ENCODE measurements at regions not wholly inside any gene's neighbourhood (a gene's known extent, or its start where the extent isn't known, plus 50 kb on each side); places are given as distances from the start of the nearest gene placed in this dataset.

DNA sequence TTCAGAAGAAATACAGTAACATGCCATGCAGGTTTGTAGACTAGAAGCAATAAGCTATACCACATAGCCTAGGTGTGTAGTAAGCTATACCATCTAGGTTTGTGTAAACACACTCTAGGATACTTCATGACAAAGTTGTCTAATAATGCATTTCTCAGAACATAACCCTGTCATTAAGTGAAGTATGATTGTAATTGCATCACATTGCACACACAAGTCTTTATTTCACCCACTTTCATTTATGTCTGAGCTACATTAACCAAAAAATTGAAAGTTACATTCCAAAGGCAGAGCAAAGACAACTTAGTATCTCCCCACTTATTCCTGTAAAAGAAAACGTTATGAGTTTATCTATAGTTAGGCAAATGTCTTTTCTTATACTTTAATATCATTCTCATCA lies 64.5 kb upstream of the ATF3 start:
- TF ChIP-seq, protein P1, sequence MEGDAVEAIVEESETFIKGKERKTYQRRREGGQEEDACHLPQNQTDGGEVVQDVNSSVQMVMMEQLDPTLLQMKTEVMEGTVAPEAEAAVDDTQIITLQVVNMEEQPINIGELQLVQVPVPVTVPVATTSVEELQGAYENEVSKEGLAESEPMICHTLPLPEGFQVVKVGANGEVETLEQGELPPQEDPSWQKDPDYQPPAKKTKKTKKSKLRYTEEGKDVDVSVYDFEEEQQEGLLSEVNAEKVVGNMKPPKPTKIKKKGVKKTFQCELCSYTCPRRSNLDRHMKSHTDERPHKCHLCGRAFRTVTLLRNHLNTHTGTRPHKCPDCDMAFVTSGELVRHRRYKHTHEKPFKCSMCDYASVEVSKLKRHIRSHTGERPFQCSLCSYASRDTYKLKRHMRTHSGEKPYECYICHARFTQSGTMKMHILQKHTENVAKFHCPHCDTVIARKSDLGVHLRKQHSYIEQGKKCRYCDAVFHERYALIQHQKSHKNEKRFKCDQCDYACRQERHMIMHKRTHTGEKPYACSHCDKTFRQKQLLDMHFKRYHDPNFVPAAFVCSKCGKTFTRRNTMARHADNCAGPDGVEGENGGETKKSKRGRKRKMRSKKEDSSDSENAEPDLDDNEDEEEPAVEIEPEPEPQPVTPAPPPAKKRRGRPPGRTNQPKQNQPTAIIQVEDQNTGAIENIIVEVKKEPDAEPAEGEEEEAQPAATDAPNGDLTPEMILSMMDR (IDR thresholded peaks at IDR 0.05; ENCODE audit: poor library complexity) = no peak
- TF ChIP-seq EZH2 (IDR thresholded peaks at IDR 0.05; ENCODE audit: borderline replicate concordance) = no peak
- TF ChIP-seq EZH2phosphoT487 (IDR thresholded peaks at IDR 0.05; ENCODE audit: low read depth, severe bottlenecking, unreplicated experiment) = no peak
